Right lobe of liver (tissue), 6 donors: ENCODE measurements at regions not wholly inside any gene's neighbourhood (a gene's known extent, or its start where the extent isn't known, plus 50 kb on each side); places are given as distances from the start of the nearest gene placed in this dataset.

Experiments
- ATAC-seq, 4 donors: fragments of 200-7000 bp; cut with Tn5 transposase; one replicate each; pipeline ENCODE4 v1.9.1; 2020; ENCODE audit warnings: mild to moderate bottlenecking in 4 of 4, moderate library complexity in 4 of 4
- DNase-seq, 3 donors: peaks; one replicate each; pipeline ENCODE4 v3.0.0-alpha.2; 2020
- H3K27ac ChIP-seq, 3 donors: fragments of 200-600 bp; one replicate each; pipeline ENCODE4 v1.8.0; 2022
- H3K27me3 ChIP-seq, 2 donors: fragments of 200-600 bp; one replicate each; pipeline ENCODE4 v1.8.0; 2022
- H3K36me3 ChIP-seq, 4 donors: fragments of 200-600 bp; sonication (generic) in 1 of 4; one replicate each; pipeline versions ENCODE4 v1.5.1 to v1.8.0; 2017 to 2022; ENCODE audit warnings: control low read depth in 1 of 4
- H3K4me1 ChIP-seq, 4 donors: fragments of 200-600 bp; sonication (generic) in 1 of 4; one replicate each; pipeline versions ENCODE4 v1.5.1 to v1.8.0; 2017 to 2022; ENCODE audit warnings: control low read depth in 1 of 4
- H3K4me3 ChIP-seq, 3 donors: fragments of 200-600 bp; one replicate each; pipeline ENCODE4 v1.8.0; 2022
- H3K9me3 ChIP-seq, 4 donors: fragments of 200-600 bp; sonication (generic) in 1 of 4; one replicate each; pipeline versions ENCODE4 v1.5.1 to v1.8.0; 2017 to 2022; ENCODE audit warnings: control low read depth in 1 of 4
- CTCF ChIP-seq, 4 donors: fragments of 200-600 bp in 3 of 4; fragments of 450-650 bp in 1 of 4; IDR thresholded peaks; one replicate each; pipeline versions ENCODE4 v1.5.1 to v1.8.0; 2016 to 2022; ENCODE audit warnings: antibody characterized with exemption in 4 of 4, mild to moderate bottlenecking in 2 of 4
- POLR2A ChIP-seq: fragments of 450-650 bp; IDR thresholded peaks from one replicate; pipeline ENCODE4 v1.6.1; 2017; ENCODE audit warnings: antibody characterized with exemption, mild to moderate bottlenecking
- WGBS: methylation state at CpG from one replicate; pipeline ENCODE4 v1.1.6; 2018; ENCODE audit warnings: low coverage, low lambda C conversion rate; ENCODE audit not compliant: insufficient coverage; ENCODE audit errors: missing lambda C conversion rate; 5-methylcytosine and 5-hydroxymethylcytosine counted together
- intact Hi-C, 2 donors: fragments of 100-400 bp; cut with DNase I; formaldehyde crosslinking; loops; one replicate each; pipeline versions ENCODE4 v1.11.2 to v1.14.1; 2022
- donor health status: DM: no; HTN: yes; CAD: no.
- donor health status: DM: no; HTN: no; CAD: no.
- donor health status: DM: no; HTN: no; CAD: no.
- donor health status: DM: no; HTN: yes; CAD: no.
- donor health status: DM: no; HTN: yes; CAD: no.

- TF ChIP-seq POLR2A (no peak), CTCF (IDR thresholded peaks at IDR 0.05) (no peak)
- Histone ChIP-seq H3K27me3 (no peaks in the 10 kb centered on the region), H3K4me1 (no peaks in the 10 kb centered on the region), H3K4me3 (no peak overlapping the region), H3K9me3 (no peaks in the 10 kb centered on the region), H3K36me3 (no peaks in the 10 kb centered on the region), H3K27ac (no peak overlapping the region)
- intact Hi-C loops, result no loop called here
- WGBS, result 50% methylated on average over 1 of the region's 1 CpG
- ATAC-seq, result no peak
- no peak for DNase-seq
These were observed 871.0 kb downstream of the CDH11 start for GRCh38 chr16:64250866-64251265.

- Histone ChIP-seq H3K4me1 (no peaks in the 10 kb centered on the region), H3K36me3 (no peaks in the 10 kb centered on the region), H3K27ac (no peak overlapping the region), H3K27me3 (no peaks in the 10 kb centered on the region), H3K9me3 (no peaks in the 10 kb centered on the region), H3K4me3 (no peak overlapping the region)
- no peak for TF ChIP-seq CTCF (IDR thresholded peaks at IDR 0.05)
- TF ChIP-seq POLR2A, result no peak
- no peak for DNase-seq
- 48% methylated on average over 6 of the region's 6 CpGs for WGBS
- intact Hi-C loops, result no loop called here
- no peak for ATAC-seq
These were observed 879.4 kb downstream of the CDH11 start for GRCh38 chr16:64242492-64242891.

DNA sequence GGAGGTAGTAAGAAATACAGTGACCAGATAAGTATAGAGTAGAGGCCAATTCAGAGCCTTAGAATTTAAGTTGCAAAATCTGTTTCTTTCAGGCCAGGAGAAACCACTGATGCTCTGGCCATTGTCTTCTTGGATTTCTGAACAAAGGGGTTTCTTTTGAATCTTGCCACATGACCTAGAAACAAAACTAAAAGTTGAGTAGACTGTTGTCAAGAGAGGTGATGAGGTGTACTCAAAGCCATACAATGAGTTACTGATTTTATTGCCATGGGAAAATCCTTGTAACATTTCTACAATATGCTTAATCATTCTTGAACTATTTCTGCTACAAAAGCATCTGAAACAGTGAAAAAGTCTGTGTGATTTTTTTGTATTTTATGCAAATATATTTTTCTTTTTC is 881.3 kb downstream of the CDH11 start:
- H3K4me1 ChIP-seq, result no peaks in the 10 kb centered on the region
- no peaks in the 10 kb centered on the region for H3K9me3 ChIP-seq
- TF ChIP-seq CTCF (IDR thresholded peaks at IDR 0.05) (no peak), POLR2A (no peak)
- H3K27ac ChIP-seq, result no peak overlapping the region
- intact Hi-C loops, result no loop called here
- no peaks in the 10 kb centered on the region for H3K27me3 ChIP-seq
- no peaks in the 10 kb centered on the region for H3K36me3 ChIP-seq
- ATAC-seq (no peak), DNase-seq (no peak)
- H3K4me3 ChIP-seq, result no peak overlapping the region

GRCh38 chr16:64238571-64238970 is 883.3 kb downstream of the CDH11 start:
- TF ChIP-seq CTCF (IDR thresholded peaks at IDR 0.05) (no peak), POLR2A (no peak)
- no peaks in the 10 kb centered on the region for H3K9me3 ChIP-seq
- ATAC-seq (no peak), DNase-seq (no peak)
- no peaks in the 10 kb centered on the region for H3K36me3 ChIP-seq
- no peaks in the 10 kb centered on the region for H3K4me1 ChIP-seq
- no peaks in the 10 kb centered on the region for H3K27me3 ChIP-seq
- H3K27ac ChIP-seq, result no peak overlapping the region
- H3K4me3 ChIP-seq, result no peak overlapping the region
- intact Hi-C loops, result no loop called here

DNA sequence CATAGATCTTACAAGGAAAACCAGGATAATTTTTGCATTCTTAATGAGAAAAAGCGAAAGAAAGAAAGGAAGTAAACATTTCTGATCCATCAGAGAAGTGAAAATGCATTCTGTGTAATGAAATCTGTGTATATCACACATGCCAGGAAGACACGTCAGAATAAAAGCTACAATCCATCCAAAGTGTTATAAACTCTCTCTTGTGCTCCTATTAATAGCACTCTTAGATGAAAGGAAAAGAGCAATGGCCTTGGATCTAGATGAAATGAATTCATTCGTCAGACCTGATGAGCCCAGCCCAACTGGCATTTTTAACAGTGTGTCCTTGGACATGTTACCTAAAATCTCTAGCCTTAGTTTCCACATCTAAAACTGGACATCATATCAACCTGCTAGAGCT is 885.5 kb downstream of the CDH11 start:
- WGBS, result 25% methylated on average over 3 of the region's 3 CpGs
- intact Hi-C loops, result no loop called here
- TF ChIP-seq CTCF (IDR thresholded peaks at IDR 0.05), result no peak
- no peak for TF ChIP-seq POLR2A
- no peaks in the 10 kb centered on the region for H3K36me3 ChIP-seq
- H3K9me3 ChIP-seq, result no peaks in the 10 kb centered on the region
- ATAC-seq, result no peak
- no peak for DNase-seq
- no peak overlapping the region for H3K4me3 ChIP-seq
- H3K27me3 ChIP-seq, result no peaks in the 10 kb centered on the region
- no peak overlapping the region for H3K27ac ChIP-seq
- H3K4me1 ChIP-seq, result no peaks in the 10 kb centered on the region
